ENCODE measurements at regions not wholly inside any gene's neighbourhood (a gene's known extent, or its start where the extent isn't known, plus 50 kb on each side); places are given as distances from the start of the nearest gene placed in this dataset.

DNA sequence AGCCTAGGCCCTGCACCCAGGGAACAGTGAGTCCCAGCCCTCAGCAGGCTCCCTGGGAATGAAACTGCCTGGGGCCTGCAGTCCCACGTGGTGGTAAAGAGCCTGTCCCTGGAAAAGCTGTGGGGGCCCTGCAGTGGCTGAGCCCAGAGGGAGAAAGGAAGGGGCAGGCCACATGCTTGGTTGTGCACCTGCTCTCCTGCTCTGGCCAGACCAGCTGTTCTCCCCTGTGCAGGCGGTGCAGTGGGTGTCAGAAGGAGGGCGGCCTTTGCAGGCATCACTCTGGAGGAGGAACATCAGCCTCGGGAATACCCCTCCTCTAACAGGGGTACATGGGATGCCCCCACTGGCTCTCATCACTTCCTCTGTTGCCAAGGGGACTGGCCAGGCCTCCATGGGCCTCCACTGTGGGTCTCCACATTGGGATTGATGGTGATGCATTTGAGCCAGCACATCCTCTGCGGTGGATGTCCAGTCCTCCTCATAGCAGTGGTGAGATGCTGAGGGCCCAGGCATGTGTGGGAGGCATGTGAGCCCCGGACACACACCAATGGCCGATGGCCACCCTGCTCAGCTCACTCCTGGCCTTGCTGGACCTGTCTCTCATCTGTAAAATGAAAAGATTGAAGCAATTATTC is 690.4 kb downstream of the BRD1 start:
- DNase-seq (ENCODE audit: low spot score), result no peak

DNA sequence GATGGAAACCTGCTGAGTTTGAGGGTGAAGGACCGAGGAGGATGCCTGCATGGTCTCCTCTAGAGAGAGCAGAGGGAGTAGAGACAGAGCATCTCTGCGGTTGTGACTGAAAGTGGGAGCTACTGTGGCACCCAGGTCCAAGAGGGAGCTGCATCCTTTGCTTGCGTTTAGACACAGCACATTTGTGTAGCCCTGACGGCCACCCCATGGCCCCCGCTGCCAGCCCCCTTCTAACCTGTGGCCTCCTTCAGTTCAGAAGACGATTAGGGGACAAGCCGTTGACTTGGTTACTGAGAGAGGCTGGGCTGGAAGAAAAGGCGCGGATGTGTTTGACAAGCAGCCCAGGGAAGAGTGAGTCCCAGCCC is 690.9 kb downstream of the BRD1 start:
- DNase-seq (ENCODE audit: low spot score), result no peak

DNA sequence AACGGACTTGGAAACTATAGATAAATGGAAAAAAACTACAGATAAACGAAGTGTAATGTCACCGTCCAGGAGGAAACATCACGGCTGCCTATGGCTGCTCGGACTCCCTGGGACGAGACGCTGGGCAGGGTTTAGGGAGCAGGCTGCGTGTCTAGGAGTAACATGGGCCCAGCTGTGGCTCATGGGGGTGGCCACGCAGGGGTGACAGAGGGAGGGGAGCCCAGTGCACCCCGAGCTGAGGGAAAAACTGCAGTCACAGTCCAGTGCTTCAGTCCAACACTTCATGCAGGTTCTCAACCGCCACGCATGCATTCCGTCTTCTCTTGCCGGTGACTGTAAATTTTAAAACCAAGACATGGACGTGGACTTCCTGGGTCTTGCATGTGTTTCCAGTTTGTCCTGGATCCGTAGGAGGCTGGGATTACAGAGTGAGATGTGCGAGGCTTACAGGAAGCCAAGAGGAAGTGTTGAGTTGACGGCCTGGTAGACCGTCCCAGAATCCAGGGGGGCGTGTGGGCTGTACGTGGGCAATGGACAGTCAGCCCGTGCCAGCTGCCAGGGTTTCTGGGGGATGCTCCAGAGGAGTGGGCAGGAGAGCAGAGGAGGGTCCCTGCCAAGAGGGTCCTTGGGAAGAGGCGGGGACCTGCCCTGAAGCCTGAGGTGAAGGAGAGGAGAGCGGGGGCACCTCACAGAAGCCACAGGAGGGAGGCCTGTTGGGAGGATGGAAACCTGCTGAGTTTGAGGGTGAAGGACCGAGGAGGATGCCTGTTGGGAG is 691.4 kb downstream of the BRD1 start:
- no peak for DNase-seq (ENCODE audit: low spot score)

DNA sequence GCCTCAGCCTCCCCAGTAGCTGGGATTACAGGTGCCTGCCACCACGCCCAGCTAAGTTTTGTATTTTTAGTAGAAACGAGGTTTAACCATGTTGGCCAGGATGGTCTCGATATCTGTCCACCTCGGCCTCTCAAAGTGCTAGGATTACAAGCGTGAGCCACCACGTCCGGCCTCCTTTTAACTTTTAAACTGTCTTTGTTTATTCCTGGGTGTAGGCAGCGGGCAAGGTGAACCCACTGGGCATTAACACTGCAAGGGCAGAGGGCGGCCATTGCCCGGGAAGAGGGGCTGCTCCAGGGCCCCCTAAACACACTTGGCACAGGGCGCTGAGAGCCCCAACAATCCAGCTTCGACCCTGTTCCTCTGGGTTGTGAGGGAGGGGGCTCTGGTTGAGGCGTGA is 693.6 kb downstream of the BRD1 start:
- no peak for DNase-seq (ENCODE audit: low spot score)

DNA sequence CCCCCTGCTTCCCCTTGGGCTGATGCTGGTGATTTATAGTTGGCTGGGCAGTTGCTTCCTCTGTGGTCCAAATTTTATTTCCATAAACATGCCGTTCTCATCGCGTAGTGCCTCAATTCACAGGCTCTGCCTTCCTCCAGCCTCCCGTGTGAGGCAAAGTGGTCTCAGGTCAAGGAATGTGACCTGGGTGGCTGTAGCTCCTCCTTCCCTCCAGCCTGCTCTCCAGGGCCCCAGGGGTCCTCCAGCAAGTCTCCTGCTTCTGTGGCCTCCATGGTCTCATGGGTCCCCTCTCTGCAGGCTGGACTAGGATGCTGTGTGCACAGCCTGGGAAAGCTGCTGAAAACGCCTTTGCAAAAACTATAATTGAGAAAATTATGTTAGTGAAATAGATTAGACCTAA is 694.1 kb downstream of the BRD1 start:
- DNase-seq (ENCODE audit: low spot score), result no peak

DNA sequence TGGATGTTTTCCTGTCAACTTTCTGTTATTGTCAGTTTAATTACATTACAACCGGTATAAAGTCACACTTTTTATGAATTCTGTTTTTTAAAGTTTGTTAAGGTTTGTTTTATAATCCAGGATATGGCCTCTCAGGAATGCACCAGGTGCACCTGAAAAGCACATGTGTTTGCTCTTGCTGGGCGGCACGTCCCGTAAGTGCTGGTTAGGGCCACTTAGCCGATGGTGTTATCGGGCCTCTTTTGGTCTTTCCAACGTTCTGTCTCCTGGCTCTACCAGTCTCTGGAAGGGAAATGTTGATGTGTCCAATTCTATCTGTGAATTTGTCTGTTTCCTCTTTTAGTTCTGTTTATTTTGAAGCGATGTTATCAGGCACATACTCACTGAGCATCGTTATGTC is 695.7 kb downstream of the BRD1 start:
- DNase-seq (ENCODE audit: low spot score), result no peak

DNA sequence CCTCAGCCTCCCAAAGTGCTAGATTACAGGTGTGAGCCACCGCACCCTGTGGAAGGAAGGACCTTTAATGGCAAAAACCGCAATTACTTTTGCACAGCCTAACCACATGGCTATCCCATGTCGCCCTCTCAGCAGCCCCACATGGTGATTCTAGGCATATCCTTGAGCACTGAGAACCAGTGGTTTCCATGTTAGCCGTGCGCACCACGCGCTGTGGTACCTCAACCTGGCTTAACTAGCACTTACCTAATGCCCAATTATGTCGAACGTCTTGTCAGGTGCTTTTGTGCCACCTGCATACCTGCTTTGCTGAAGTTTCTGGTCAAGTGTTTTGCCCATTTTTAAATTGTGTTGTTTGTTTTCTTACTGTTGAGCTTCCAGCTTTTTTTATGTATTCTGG is 697.9 kb downstream of the BRD1 start:
- no peak for DNase-seq (ENCODE audit: low spot score)

DNA sequence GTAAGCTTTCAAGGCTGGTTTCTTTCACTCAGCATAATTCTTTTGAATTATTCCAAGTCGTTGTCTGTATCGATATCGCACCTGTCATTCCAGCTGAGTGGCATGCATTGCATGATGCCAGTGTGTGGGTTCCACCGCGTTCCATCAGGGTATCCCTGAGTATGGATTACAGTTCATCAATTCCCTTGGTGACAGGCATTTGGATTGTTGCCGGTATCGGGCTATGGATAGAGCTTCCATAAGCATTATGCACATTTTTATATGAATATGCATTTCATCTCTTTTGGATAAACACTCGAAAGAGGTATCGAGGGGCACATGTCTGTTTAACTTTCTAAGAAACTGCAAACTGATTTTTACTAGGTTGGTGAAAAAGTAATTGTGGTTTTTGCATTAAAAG is 698.8 kb downstream of the BRD1 start:
- no peak for DNase-seq (ENCODE audit: low spot score)

DNA sequence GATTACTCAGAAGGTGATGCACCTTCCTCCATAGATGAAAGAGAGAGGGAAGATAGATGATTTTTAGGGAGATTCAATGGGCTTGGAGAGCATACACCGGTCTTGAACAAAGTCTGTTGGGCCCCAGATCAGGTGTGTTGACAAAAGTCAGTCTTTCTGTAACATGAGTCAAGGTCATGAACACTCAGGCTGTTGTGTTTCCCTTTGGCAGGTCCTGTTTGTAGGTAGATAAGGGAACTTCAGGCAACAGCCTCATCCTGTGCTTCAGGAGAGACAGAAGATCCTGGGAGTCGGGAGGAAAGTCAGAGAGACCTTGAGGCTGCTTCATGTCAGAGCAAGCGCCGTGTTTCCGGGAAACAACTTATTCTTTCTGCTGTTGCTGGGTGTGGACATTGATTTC is 703.1 kb downstream of the BRD1 start:
- DNase-seq (ENCODE audit: low spot score), result no peak

DNA sequence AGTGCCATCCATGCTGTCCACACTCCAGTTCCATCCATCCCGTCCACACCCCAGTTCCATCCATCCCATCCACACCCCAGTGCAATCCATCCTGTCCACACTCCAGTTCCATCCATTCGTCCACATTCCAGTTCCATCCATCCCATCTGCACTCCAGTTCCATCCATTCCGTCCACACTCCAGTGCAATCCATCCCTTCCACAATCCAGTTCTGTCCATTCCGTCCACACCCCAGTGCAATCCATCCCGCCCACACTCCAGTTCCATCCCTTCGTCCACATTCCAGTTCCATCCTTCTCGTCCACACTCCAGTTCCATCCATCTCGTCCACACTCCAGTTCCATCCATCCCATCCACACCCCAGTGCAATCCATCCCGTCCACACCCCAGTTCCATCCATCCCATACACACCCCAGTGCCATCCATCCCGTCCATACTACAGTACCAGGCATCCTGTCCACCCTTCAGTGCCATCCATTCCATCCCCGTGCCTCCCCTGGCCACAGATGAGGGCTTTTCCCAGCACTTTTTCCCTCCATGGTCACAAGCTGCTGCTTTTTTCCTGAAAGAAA is 704.0 kb downstream of the BRD1 start:
- DNase-seq (ENCODE audit: low spot score), result no peak

DNA sequence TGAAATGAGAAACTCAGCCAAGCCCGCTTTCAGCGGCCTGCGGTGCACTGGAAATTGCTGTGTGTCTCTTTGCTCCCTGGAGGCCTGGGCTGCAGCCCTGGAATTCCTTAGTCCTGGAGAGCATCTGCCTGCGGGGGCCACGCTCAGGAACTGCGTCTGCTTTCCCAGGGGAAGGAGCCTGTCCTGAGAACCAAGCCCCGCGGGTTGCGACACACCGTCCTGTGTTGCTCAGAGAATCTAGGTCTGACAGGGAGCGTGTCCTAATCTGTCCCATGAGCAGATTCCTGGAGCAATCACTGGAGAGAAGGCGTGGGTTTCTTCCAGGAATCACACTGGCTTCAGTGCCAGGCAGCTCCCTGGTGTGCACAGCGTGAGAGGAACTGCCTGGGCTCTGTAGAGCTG is 708.1 kb downstream of the BRD1 start:
- no peak for DNase-seq (ENCODE audit: low spot score)

DNA sequence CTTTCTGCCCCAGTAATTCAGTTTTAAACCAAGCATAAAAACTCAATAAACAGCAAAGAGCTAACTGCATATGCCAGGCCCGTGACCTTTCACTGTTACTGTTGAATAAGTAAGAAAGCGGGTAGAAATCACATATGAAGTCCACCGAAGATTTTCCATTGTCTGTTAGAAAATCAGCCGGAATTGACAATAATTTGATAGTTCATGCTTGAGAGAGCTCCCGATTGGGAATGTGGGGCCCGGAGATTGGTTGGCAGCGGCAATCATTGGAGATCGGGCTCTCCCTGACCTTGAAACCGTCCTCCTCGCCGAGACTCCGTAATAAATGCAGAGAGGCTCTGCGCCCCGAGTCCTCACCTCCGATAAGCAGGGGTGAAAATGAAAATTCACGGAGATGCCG is 709.6 kb downstream of the BRD1 start:
- DNase-seq (ENCODE audit: low spot score), result no peak

DNA sequence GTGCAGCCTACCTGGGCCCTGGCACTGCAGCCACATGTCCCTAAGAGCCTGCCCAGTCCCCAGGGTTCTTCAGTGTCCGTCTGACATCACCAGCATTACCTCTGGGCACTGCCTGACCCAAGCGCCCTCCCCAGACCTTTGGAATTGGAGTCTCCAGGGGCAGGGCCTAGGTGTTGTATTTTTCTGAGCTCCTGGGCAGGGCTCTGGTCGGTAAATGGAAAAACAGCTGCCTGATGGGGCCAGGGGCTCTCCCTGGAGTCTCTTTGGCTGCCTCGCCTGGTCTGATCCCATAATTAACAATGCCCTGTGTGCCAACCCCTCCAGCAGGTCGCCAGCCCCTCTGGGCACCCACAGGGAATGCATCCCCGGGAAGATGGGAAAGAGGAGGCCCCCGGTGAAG is 710.2 kb downstream of the BRD1 start:
- no peak for DNase-seq (ENCODE audit: low spot score)

DNA sequence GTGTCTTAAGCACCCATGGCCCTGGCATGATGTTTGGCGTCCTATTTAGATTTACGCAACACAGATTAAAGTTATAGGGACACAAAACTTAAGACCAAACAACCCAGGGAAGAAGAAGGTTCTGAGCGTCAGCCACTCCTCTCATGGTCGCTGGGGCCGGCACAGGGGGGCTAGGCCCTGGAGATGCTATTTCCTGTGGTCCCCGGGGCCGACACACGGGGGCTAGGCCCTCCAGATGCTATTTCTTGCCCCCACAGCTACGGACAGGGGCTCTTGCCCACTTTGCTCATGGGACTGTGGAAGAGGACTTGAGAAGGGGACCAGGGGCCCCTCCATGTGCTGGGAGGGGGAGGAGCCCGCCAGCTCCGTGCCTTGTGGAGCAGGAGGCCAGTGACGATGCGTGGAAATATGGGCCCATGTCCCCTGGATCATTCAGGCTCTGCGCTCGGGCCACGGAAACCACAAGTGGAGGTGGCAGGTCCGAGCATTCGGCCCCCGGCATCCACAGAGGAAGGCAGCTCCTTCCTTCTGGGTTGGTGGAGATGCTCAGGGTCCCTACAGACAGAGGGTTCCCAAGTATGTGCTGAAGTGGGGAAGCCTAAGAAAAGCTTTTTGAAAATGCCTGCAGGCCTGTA is 711.1 kb downstream of the BRD1 start:
- DNase-seq (ENCODE audit: low spot score), result no peak

DNA sequence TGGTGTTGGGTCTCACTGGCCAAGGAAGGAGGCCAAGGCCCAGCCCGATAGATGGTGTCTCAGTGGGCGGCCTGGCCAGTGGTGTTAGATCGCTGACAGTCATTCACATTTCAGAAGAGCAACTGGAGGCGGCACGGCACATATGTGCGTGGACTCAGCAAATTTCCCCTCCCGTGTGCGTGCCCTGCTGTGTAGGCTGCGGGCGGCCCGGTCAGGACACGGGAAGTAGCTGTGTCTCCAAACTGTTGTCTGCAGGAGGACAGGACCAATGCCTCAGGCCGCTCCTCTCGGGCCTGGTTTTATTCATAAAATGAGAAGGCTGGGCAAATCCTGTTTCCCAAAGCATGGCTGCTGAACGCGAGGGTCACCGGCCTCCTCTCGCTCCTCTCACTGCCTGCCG is 711.7 kb downstream of the BRD1 start:
- DNase-seq (ENCODE audit: low spot score), result no peak

DNA sequence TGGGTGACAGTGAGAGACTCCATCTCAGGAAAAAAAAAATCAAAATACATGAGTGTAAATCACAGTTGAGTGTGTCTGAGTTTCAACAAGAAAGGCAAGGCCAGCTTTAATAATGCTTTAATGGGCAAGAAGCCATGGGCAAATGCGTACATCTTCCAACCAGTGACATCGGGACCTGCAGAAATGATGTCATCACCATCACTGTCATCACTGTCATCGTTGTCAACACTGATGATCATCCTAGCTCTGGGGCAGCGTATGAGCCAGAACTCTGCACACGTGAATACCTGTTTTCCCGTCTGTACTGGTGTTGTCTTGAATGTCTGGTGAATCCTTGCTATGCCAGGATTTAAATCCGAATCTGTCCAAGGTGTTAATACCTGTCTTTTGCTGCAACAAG is 712.5 kb downstream of the BRD1 start:
- no peak for DNase-seq (ENCODE audit: low spot score)

DNA sequence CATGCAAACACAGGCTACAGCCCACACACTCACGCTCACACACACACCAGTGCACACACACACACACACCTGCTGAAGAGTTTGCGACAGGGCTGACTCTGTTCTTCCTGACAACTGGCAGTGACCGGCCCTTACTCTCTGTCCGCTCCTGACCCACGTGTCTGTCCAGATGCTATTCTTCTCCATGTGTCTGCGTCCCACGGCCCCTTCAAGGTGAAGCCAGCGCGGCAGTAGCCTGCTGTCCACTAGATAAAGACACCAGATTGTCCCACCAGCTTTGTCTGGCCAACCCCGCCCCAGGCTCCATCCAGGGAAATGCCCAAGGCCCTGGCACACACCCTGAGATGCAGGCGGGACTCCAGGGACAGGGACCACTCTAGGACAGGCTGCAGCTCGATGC is 713.9 kb downstream of the BRD1 start:
- DNase-seq (ENCODE audit: low spot score), result no peak

DNA sequence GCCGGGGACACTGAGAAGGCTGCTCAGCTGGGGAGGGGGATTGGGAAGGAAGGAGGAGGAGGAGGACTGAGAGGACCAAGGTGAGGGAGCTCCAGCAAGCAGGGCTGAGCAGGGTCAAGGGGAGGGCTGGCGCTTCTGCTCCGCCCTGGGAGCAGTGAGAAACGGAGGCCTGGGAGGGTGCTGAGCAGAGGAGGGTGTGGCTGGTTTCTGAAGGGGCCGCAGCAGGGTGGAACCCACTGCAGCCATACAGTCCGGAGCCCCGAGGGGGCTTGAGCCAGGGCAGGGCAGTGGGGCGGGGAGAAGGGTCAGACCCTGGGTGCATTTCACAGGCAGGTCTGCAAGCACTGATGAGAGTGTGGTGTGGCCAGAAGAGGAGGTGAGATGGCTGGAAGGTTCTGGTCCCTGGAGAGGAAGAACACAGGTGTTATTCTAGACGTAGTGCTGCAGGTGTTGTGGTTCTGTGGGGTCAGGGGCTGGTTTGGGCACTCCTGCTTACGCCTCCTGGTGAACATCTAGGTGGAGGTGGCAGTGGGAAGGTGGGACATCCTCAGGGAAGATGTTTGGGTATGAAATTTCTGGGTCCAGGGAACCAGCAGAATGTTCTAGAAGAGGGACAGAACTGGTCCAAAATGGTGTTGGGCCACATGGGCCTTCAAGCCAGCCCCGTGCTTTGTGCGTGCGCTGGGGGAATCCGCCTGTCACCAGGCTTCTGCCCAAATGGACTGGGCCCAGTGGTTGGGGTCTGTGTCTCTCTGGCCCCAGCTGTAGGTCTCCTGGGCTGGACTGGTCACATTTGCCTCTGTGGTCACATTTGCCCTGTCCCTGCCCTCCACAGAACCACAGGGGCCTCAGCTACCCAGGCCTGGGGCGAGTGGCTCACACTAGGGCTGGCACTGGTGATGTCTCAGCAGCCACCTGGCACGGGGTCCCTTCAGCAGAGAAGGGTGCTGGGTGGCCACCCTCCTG is 714.7 kb downstream of the BRD1 start:
- no peak for DNase-seq (ENCODE audit: low spot score)

DNA sequence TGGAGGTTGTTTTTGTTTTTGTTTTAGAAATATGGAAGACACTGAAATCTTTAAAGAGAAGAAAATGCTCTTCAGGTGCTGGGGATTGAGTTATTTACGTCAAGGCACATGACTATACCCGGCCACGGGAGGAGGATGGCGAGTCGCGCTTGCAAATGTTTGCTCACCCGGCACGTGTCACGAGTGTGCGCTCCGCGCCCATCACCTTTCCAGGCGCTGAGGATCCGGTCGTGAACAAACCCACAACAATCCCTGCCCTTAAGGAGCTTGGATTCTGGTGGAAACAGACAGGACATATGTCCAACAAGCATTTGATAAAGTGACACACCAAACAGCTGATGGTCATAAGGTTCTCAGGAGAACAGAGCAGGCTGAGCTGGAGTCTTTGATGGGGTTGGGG is 715.5 kb downstream of the BRD1 start:
- no peak for DNase-seq (ENCODE audit: low spot score)

DNA sequence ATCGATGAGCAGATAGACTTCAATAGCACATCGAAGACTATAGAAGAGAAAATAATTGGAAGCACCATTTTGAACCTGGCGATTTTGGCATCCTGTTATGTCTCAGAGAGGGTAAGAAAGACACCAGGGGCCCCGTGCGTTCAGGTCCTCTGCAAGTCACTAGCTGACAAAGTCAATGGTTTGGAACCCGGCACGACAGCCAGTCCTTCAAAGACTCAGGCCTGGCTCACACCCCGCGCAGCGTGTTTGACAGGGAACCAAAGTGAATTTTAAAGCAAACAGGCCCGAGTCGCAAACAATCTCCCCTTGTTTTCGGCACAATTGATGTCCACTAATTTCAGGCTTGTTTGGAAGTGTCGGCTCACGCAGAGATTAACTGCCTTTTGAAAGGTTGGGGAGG is 716.6 kb downstream of the BRD1 start:
- DNase-seq (ENCODE audit: low spot score), result no peak

DNA sequence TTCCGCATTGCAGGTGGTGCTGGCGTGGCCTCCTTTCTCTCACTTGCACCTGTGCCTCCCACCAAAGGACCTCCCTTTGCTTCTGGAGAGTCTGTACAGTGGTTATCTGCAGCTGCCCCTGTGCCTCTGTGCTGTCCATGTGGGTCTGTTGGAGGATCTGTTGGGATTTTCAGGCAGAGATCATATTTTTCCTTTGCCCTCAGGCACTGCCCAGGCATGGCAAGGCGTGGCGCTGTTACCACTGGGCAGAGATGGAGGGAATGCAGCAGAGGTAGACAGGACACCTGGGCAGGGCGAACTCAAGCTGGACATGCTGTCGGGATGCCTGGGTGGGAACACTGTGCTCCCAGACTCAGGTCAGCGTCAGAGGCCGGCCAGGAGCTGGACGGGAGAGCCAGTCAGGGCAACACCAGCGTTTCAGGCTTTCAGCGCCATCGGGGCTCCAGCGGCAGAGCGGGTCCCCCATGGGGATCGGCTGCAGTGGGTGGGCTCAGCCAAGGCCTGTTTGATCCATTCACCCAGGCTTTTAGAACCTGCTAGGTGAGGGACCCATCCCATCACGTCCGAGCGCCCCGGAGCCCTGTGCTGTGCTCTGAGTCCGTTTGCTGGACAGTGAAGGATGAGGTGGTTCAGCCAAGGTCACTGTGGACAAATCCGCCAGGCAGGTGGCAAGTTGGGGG is 718.9 kb downstream of the BRD1 start:
- no peak for DNase-seq (ENCODE audit: low spot score)
